Body of pancreas (tissue), 4 donors: ENCODE measurements at regions not wholly inside any gene's neighbourhood (a gene's known extent, or its start where the extent isn't known, plus 50 kb on each side); places are given as distances from the start of the nearest gene placed in this dataset.
"Not testable (repeated sequence)": the region's sequence is repeated elsewhere in the genome, so short reads cannot be mapped to it uniquely, and the experiment has no call there.

ENCODE experiments used
- POLR2A ChIP-seq, 3 donors: fragments of 450-650 bp; IDR thresholded peaks; one replicate each; pipeline ENCODE4 v1.6.1; 2016; ENCODE audit warnings: antibody characterized with exemption in 3 of 3, mild to moderate bottlenecking in 2 of 3
- TF ChIP-seq, protein P1 (sequence below), 7 experiments: fragments of 450-650 bp in 4 of 7; fragments of 200-600 bp in 3 of 7; sonication (generic) in 3 of 7; IDR thresholded peaks; one replicate each; pipeline ENCODE4 v1.5.1; 2016 to 2019; ENCODE audit warnings: antibody characterized with exemption in 7 of 7

- TF ChIP-seq, protein P1, sequence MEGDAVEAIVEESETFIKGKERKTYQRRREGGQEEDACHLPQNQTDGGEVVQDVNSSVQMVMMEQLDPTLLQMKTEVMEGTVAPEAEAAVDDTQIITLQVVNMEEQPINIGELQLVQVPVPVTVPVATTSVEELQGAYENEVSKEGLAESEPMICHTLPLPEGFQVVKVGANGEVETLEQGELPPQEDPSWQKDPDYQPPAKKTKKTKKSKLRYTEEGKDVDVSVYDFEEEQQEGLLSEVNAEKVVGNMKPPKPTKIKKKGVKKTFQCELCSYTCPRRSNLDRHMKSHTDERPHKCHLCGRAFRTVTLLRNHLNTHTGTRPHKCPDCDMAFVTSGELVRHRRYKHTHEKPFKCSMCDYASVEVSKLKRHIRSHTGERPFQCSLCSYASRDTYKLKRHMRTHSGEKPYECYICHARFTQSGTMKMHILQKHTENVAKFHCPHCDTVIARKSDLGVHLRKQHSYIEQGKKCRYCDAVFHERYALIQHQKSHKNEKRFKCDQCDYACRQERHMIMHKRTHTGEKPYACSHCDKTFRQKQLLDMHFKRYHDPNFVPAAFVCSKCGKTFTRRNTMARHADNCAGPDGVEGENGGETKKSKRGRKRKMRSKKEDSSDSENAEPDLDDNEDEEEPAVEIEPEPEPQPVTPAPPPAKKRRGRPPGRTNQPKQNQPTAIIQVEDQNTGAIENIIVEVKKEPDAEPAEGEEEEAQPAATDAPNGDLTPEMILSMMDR (IDR thresholded peaks at IDR 0.05): not testable (repeated sequence)
- TF ChIP-seq POLR2A (IDR thresholded peaks at IDR 0.05): not testable (repeated sequence)
Measured at GRCh38 chr2:175256391-175256790, 74.9 kb upstream of the ATP5MC3 start.
